Psoas muscle (tissue), 7 donors: ENCODE measurements at regions not wholly inside any gene's neighbourhood (a gene's known extent, or its start where the extent isn't known, plus 50 kb on each side); places are given as distances from the start of the nearest gene placed in this dataset.

Experiments
- ATAC-seq, 4 donors: fragments of 200-7000 bp; cut with Tn5 transposase; one replicate each; pipeline ENCODE4 v1.9.1; 2020; ENCODE audit warnings: moderate library complexity in 3 of 4, mild to moderate bottlenecking in 2 of 4
- DNase-seq, 2 donors: peaks; one replicate each; pipeline ENCODE4 v3.0.0-alpha.2; 2020
- H3K27ac ChIP-seq: fragments of 200-600 bp; one replicate; pipeline ENCODE4 v1.8.0; 2022
- H3K27me3 ChIP-seq, 3 donors: fragments of 200-600 bp in 1 of 3; one replicate each; pipeline versions ENCODE4 v1.6.1 to v1.8.0; 2013 to 2022; ENCODE audit warnings: low read length in 2 of 3, mild to moderate bottlenecking in 2 of 3, moderate library complexity in 1 of 3; ENCODE audit not compliant: insufficient read depth in 3 of 3
- H3K36me3 ChIP-seq, 2 donors: fragments of 200-600 bp in 1 of 2; one replicate each; pipeline versions ENCODE4 v1.6.1 to v1.8.0; 2013 to 2022; ENCODE audit warnings: low read depth in 1 of 2, mild to moderate bottlenecking in 1 of 2, moderate library complexity in 1 of 2; ENCODE audit not compliant: insufficient read depth in 1 of 2
- H3K4me1 ChIP-seq: fragments of 200-600 bp; one replicate; pipeline ENCODE4 v1.8.0; 2022
- H3K4me3 ChIP-seq: fragments of 200-600 bp; one replicate; pipeline ENCODE4 v1.8.0; 2022; ENCODE audit warnings: mild to moderate bottlenecking
- H3K9me3 ChIP-seq: fragments of 200-600 bp; one replicate; pipeline ENCODE4 v1.8.0; 2022
- WGBS, 3 donors: extraction: QIAGEN DNeasy Blood & Tissue Kit; methylation state at CpG; one replicate each; pipeline versions ENCODE4 v1.1.6 to v1.1.7; 2013; 5-methylcytosine and 5-hydroxymethylcytosine counted together
- intact Hi-C, 2 donors: fragments of 100-400 bp; cut with DNase I; formaldehyde crosslinking; loops; one replicate each; pipeline versions ENCODE4 v1.11.0 to v1.14.2; 2022
- TF ChIP-seq, protein P1 (sequence below): fragments of 200-600 bp; IDR thresholded peaks from one replicate; pipeline ENCODE4 v1.8.0; 2022; ENCODE audit warnings: antibody characterized with exemption
- donor health status: healthy with polysubstance abuse.
- donor health status: DM: no; HTN: no; CAD: no; lungs with moderate emphysema.
- donor health status: Bipolar disorder and iron deficiency.
- donor health status: healthy.
- donor health status: DM: yes; HTN: yes; CAD: no.
- donor health status: DM: no; HTN: no; CAD: no.
- donor health status: DM: yes; HTN: yes; CAD: no.

DNA sequence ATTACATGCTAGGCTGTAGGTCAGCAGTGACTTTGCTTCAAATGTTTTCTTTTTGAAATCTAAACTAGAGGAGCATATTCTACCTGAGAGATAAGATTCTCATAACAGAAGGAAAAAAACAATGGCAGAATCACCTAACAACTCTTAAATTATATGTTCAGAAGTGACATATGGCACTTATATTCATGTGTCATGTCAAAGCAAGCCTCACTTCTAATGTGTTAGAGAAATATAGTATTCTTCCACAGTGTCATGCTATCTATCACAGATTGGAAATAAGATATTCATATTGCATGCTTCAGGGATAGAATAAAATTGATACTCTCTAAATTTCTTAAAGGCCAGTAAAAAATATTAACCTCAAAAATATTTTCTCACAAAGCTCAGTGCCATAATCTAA is 874.6 kb upstream of the PRMT6 start:
- TF ChIP-seq, protein P1, sequence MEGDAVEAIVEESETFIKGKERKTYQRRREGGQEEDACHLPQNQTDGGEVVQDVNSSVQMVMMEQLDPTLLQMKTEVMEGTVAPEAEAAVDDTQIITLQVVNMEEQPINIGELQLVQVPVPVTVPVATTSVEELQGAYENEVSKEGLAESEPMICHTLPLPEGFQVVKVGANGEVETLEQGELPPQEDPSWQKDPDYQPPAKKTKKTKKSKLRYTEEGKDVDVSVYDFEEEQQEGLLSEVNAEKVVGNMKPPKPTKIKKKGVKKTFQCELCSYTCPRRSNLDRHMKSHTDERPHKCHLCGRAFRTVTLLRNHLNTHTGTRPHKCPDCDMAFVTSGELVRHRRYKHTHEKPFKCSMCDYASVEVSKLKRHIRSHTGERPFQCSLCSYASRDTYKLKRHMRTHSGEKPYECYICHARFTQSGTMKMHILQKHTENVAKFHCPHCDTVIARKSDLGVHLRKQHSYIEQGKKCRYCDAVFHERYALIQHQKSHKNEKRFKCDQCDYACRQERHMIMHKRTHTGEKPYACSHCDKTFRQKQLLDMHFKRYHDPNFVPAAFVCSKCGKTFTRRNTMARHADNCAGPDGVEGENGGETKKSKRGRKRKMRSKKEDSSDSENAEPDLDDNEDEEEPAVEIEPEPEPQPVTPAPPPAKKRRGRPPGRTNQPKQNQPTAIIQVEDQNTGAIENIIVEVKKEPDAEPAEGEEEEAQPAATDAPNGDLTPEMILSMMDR, result no peak
- no peak for DNase-seq

DNA sequence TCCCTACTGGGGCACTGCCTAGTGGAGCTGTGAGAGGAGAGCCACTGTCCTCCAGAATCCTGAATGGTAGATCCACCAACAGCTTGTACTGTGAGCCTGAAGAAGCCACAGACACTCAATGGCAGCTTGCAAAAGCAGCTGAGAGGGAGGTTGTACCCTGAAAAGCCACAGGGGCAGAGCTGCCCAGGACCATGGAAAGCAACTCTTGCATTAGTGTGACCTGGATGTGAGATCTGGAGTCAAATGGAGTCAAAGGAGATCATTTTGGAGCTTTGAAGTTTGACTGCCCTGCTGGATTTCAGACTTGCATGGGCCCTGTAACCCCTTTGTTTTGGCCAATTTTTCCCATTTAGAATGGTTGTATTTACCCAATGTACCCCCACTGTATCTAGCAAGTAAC is 871.4 kb upstream of the PRMT6 start:
- Histone ChIP-seq H3K4me1 (no peaks in the 10 kb centered on the region), H3K4me3 (no peak overlapping the region), H3K36me3 (no peaks in the 10 kb centered on the region), H3K9me3 (no peaks in the 10 kb centered on the region), H3K27me3 (no peaks in the 10 kb centered on the region), H3K27ac (no peak overlapping the region)
- TF ChIP-seq, protein P1, result no peak
- intact Hi-C loops, result no loop called here
- DNase-seq, result no peak
- ATAC-seq, result no peak

More for the DNA sequence above, 874.6 kb upstream of the PRMT6 start:
- H3K27me3 ChIP-seq, result no peaks in the 10 kb centered on the region
- no peak for ATAC-seq
- no peaks in the 10 kb centered on the region for H3K36me3 ChIP-seq
- H3K4me3 ChIP-seq, result no peak overlapping the region
- no peak overlapping the region for H3K27ac ChIP-seq
- H3K9me3 ChIP-seq, result peaks cover 3% of the 10 kb centered on the region
- intact Hi-C loops, result no loop called here
- no peaks in the 10 kb centered on the region for H3K4me1 ChIP-seq

DNA sequence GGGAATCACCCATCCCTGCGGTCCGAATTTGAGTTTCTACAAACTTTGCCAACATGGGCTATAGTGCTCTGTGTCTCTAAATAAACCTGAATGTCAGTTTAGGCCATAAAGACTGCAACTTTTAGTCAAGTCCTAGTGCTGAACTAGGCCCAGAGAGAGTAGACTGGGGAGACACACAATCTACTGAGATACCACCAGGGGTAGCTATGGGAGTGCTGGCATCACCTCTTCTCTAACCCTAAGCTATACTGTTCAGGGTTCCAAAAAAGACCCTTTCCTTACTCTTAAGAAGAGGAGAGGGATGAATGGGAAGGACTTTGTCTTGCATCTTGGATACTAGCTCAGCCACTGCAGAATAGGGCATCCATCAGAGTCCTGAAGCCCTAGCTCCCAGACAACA is 866.7 kb upstream of the PRMT6 start:
- TF ChIP-seq, protein P1, result no peak
- DNase-seq, result no peak
- 86 to 96% (median 94%) methylated on average over 2 of the region's 2 CpGs for WGBS, 3 donors
- H3K27me3 ChIP-seq, result no peaks in the 10 kb centered on the region
- H3K27ac ChIP-seq, result no peak overlapping the region
- intact Hi-C loops, result no loop called here
- H3K36me3 ChIP-seq, result no peaks in the 10 kb centered on the region
- H3K4me3 ChIP-seq, result no peak overlapping the region
- H3K9me3 ChIP-seq, result no peaks in the 10 kb centered on the region
- H3K4me1 ChIP-seq, result no peaks in the 10 kb centered on the region
- no peak for ATAC-seq

DNA sequence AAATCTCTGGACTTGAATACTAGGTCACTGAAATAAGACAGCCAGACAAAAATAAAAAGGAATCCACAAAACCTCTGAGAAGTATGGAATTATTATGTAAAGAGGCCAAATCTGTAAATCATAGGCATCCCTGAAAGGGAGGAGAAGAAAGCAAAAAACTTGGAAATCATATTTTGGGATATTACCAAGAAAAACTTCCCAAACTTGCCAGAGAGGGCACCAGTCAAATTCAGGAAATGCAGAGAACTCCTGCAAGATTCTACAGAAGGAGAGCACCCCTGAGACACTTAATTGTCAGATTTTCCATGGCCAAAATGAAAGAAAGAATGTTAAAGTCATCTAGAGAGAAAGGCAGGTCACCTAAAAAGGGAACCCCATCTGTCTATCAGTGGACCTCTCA is 862.3 kb upstream of the PRMT6 start:
- DNase-seq, result no peak
- Histone ChIP-seq H3K36me3 (no peaks in the 10 kb centered on the region), H3K27me3 (no peaks in the 10 kb centered on the region), H3K4me3 (no peak overlapping the region), H3K4me1 (no peaks in the 10 kb centered on the region), H3K9me3 (no peaks in the 10 kb centered on the region), H3K27ac (no peak overlapping the region)
- intact Hi-C loops, result no loop called here
- TF ChIP-seq, protein P1, result no peak
- ATAC-seq, result no peak

GRCh38 chr1:106200711-106201110 is 855.8 kb upstream of the PRMT6 start:
- intact Hi-C loops, result no loop called here
- ATAC-seq, result no peak

More at GRCh38 chr1:106200711-106201110, 855.8 kb upstream of the PRMT6 start:
- TF ChIP-seq, protein P1, result no peak
- Histone ChIP-seq H3K9me3 (no peaks in the 10 kb centered on the region), H3K4me3 (no peak overlapping the region), H3K27me3 (no peaks in the 10 kb centered on the region), H3K36me3 (no peaks in the 10 kb centered on the region), H3K27ac (no peak overlapping the region), H3K4me1 (no peaks in the 10 kb centered on the region)
- DNase-seq, result peak in 1 of 2 donors; percentile 8
- WGBS, 3 donors, result 88 to 97% (median 97%) methylated on average over 3 of the region's 3 CpGs
